NT2/D1 (cell line): ENCODE measurements at regions not wholly inside any gene's neighbourhood (a gene's known extent, or its start where the extent isn't known, plus 50 kb on each side); places are given as distances from the start of the nearest gene placed in this dataset.

Source experiments
- YY1 ChIP-seq: IDR thresholded peaks from 2 replicates; pipeline ENCODE4 v1.6.1; 2011; ENCODE audit not compliant: insufficient read length, insufficient read depth
- ZNF274 ChIP-seq: IDR thresholded peaks from 2 replicates; pipeline ENCODE4 v1.6.1; 2011; ENCODE audit warnings: mild to moderate bottlenecking, low read depth, low read length

- TF ChIP-seq YY1, result no peak
- no peak for TF ChIP-seq ZNF274
Measured at GRCh38 chr15:38154837-38155236, 97.8 kb upstream of the SPRED1 start.
